Smooth muscle cell (in vitro differentiated cells): ENCODE measurements at regions not wholly inside any gene's neighbourhood (a gene's known extent, or its start where the extent isn't known, plus 50 kb on each side); places are given as distances from the start of the nearest gene placed in this dataset.

ENCODE experiments used
- DNase-seq: peaks from one replicate; lab custom pipeline; 2025; ENCODE audit not compliant: unreplicated experiment; lab: John Stamatoyannopoulos, UW
- H2AFZ ChIP-seq: fragments of 200-600 bp; sonication (generic); 2 replicates; pipeline ENCODE4 v1.6.0; 2016; ENCODE audit warnings: antibody characterized with exemption, low read depth, mild to moderate bottlenecking
- H3F3A ChIP-seq: fragments of 200-600 bp; sonication (generic); 2 replicates; pipeline ENCODE4 v1.6.0; 2017; ENCODE audit warnings: antibody characterized with exemption, low read depth
- H3K27ac ChIP-seq: fragments of 200-600 bp; sonication (generic); 2 replicates; pipeline ENCODE4 v1.5.1; 2016; ENCODE audit warnings: low read depth, mild to moderate bottlenecking
- H3K27me3 ChIP-seq: fragments of 200-600 bp; sonication (generic); 2 replicates; pipeline ENCODE4 v1.6.1; 2016; ENCODE audit warnings: low read depth, mild to moderate bottlenecking
- H3K36me3 ChIP-seq: fragments of 200-600 bp; sonication (generic); 2 replicates; pipeline ENCODE4 v1.5.1; 2016; ENCODE audit warnings: low read depth
- H3K4me1 ChIP-seq: fragments of 200-600 bp; sonication (generic); 2 replicates; pipeline ENCODE4 v1.5.1; 2016; ENCODE audit warnings: low read depth
- H3K4me2 ChIP-seq: fragments of 200-600 bp; sonication (generic); 2 replicates; pipeline ENCODE4 v1.6.0; 2016; ENCODE audit warnings: mild to moderate bottlenecking
- H3K4me3 ChIP-seq: fragments of 200-600 bp; sonication (generic); 2 replicates; pipeline ENCODE4 v1.5.1; 2016; ENCODE audit warnings: mild to moderate bottlenecking
- H3K79me2 ChIP-seq: fragments of 200-600 bp; sonication (generic); 2 replicates; pipeline ENCODE4 v1.6.0; 2016; ENCODE audit warnings: low read depth, mild to moderate bottlenecking
- H3K9ac ChIP-seq: fragments of 200-600 bp; sonication (generic); 2 replicates; pipeline ENCODE4 v1.6.0; 2016; ENCODE audit warnings: low read depth
- H3K9me3 ChIP-seq: fragments of 200-600 bp; sonication (generic); replicated peaks from 2 replicates; pipeline ENCODE4 v1.5.1; 2016; ENCODE audit warnings: low read depth
- H4K20me1 ChIP-seq: fragments of 200-600 bp; sonication (generic); 2 replicates; pipeline ENCODE4 v1.6.0; 2016; ENCODE audit warnings: low read depth
- WGBS: methylation state at CpG from one replicate; pipeline ENCODE4 v1.1.7; 2016; ENCODE audit warnings: low lambda C conversion rate; 5-methylcytosine and 5-hydroxymethylcytosine counted together
- TF ChIP-seq, protein P1 (sequence below): fragments of 200-600 bp; sonication (generic); IDR thresholded peaks from 2 replicates; pipeline ENCODE4 v1.5.1; 2017; ENCODE audit warnings: borderline replicate concordance, mild to moderate bottlenecking, antibody characterized with exemption; ENCODE audit not compliant: insufficient read depth, poor library complexity, severe bottlenecking

GRCh38 chr16:13300066-13300840, 398.9 kb downstream of the SHISA9 start:
- Histone ChIP-seq H3K4me3 (no peak overlapping the region), H3K27me3 (no peaks in the 10 kb centered on the region), H3K36me3 (no peaks in the 10 kb centered on the region), H3K9ac (no peak overlapping the region), H3K27ac (no peak overlapping the region), H3K4me2 (no peak overlapping the region), H3F3A (no peaks in the 10 kb centered on the region), H4K20me1 (no peaks in the 10 kb centered on the region), H2AFZ (no peak overlapping the region), H3K4me1 (no peaks in the 10 kb centered on the region), H3K79me2 (no peaks in the 10 kb centered on the region), H3K9me3 (no peaks in the 10 kb centered on the region)
- no peak for DNase-seq
- WGBS: 82% methylated on average over 9 of the region's 9 CpGs
- TF ChIP-seq, protein P1, sequence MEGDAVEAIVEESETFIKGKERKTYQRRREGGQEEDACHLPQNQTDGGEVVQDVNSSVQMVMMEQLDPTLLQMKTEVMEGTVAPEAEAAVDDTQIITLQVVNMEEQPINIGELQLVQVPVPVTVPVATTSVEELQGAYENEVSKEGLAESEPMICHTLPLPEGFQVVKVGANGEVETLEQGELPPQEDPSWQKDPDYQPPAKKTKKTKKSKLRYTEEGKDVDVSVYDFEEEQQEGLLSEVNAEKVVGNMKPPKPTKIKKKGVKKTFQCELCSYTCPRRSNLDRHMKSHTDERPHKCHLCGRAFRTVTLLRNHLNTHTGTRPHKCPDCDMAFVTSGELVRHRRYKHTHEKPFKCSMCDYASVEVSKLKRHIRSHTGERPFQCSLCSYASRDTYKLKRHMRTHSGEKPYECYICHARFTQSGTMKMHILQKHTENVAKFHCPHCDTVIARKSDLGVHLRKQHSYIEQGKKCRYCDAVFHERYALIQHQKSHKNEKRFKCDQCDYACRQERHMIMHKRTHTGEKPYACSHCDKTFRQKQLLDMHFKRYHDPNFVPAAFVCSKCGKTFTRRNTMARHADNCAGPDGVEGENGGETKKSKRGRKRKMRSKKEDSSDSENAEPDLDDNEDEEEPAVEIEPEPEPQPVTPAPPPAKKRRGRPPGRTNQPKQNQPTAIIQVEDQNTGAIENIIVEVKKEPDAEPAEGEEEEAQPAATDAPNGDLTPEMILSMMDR: no peak

- TF ChIP-seq, protein P1: no peak
- no peak for DNase-seq
- Histone ChIP-seq H3K36me3 (no peaks in the 10 kb centered on the region), H2AFZ (no peak overlapping the region), H3K27ac (no peak overlapping the region), H3K4me2 (no peak overlapping the region), H3F3A (no peaks in the 10 kb centered on the region), H3K4me1 (no peaks in the 10 kb centered on the region), H4K20me1 (no peaks in the 10 kb centered on the region), H3K9ac (no peak overlapping the region), H3K9me3 (no peaks in the 10 kb centered on the region), H3K27me3 (no peaks in the 10 kb centered on the region), H3K79me2 (no peaks in the 10 kb centered on the region), H3K4me3 (no peak overlapping the region)
- WGBS: 88% methylated on average over 8 of the region's 8 CpGs
Measured at GRCh38 chr16:13305019-13305755, 403.8 kb downstream of the SHISA9 start.

DNA sequence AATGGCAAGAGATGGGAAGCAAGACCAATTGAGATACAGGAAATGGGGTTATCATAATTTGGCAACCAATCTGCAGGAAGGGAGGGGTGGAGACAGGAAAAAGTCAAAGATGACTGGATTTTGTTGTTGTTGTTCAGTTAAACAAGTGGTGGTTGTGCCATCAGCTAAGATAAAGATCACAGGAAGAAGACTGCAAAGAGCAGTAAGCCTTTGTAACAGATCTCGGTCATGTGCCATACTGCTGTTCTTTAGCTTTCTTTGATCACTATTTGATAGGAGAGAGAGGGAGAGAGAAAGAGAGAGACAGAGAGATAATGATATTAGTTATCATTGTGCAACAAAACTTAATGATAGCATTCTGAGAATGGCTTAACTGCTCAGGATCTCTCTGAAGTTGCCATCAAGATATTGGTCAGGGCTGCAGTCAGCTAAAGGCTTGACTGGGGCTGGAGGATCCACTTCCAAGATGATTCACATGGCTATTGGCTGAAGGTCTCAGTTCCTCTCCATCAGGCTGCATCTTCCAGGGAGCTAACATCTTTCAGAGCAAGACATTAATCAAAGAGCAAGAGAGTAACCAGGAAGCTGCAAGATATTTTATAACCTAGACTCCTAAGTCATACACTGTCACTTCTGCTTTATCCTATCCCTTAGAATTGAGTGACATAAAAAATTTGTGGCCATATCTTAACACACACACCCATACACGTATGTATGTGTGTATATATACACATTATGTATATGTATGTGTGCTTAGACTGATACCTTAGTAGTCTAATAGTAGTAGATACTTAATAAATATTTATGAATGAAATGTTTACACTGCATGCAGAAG, 405.0 kb downstream of the SHISA9 start:
- TF ChIP-seq, protein P1: no peak
- Histone ChIP-seq H3F3A (no peaks in the 10 kb centered on the region), H3K27me3 (no peaks in the 10 kb centered on the region), H3K9ac (no peak overlapping the region), H3K4me2 (peak overlapping the region; percentile 40), H3K79me2 (no peaks in the 10 kb centered on the region), H3K4me3 (no peak overlapping the region), H3K4me1 (no peaks in the 10 kb centered on the region), H3K9me3 (no peaks in the 10 kb centered on the region), H2AFZ (no peak overlapping the region), H3K36me3 (no peaks in the 10 kb centered on the region), H4K20me1 (no peaks in the 10 kb centered on the region), H3K27ac (peak overlapping the region; percentile 14)
- no peak for DNase-seq
- WGBS: 61% methylated on average over 2 of the region's 2 CpGs
